NCI-H1417 treated with DMSO at 0.1 percent for 48 hours (cell line): ENCODE measurements at regions not wholly inside any gene's neighbourhood (a gene's known extent, or its start where the extent isn't known, plus 50 kb on each side); places are given as distances from the start of the nearest gene placed in this dataset.

Experiments
- DNase-seq: peaks from one replicate; lab custom pipeline; 2025; lab: John Stamatoyannopoulos, UW

DNA sequence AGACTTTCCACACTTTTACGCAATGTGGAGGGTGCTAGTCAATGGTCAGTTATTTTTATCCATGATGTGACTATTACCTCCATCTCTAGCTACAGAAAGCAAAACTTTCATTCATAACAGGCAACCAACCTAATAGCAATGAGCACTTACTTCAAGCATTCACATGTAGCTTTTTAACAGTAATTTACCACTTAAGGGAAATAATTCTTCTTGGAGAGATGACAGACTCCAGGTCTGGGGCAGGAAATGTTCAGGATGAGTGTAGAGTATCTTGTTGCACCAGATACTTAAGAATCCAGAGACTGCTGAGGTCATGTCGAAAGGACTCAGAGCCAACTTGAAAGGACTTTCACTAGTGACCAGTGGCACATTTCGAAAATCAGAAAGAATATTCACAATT lies 347.6 kb downstream of the CHRM3 start:
- DNase-seq, result no peak

DNA sequence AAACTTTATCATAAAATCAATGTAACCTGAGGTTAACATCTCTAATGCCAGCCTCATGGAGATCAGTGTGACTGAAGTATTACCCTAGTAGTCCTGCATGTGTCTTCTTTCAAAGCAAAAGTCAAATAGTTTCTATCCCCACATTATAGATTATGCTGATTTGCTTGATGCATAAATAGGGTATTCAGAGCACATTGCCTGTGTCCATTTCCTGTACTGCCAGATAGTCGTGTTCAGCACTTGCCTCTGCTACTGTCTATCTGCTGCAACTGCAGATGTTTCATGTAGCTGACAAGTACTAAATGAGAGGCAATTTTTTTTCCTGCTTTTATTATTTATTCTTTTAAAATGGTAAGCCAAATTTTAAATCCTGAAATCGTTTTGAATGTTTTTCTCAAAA lies 348.7 kb downstream of the CHRM3 start:
- no peak for DNase-seq

- DNase-seq, result no peak
Measured at GRCh38 chr1:239736479-239736878, 350.1 kb downstream of the CHRM3 start.

DNA sequence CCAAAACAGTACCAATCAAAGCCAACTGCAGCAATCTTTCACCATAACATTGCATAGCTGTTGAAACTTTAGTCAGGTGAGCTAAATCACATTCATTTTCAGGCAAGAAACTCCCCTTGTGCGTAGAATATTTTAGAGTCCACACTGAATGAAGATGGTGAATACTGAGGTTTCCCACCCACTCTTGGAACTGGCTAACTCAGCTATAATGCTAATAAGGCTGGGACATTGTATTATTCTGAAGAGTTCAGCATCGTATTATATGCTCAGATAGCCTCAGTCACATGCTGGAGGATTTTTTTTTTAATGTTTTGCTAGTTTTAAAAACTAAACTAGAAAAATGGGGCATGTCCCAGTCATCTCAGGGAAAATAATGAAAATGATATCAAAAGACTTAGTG lies 352.3 kb upstream of the FMN2 start:
- no peak for DNase-seq

- no peak for DNase-seq
Measured at GRCh38 chr1:239739919-239740318, 351.8 kb upstream of the FMN2 start.

DNA sequence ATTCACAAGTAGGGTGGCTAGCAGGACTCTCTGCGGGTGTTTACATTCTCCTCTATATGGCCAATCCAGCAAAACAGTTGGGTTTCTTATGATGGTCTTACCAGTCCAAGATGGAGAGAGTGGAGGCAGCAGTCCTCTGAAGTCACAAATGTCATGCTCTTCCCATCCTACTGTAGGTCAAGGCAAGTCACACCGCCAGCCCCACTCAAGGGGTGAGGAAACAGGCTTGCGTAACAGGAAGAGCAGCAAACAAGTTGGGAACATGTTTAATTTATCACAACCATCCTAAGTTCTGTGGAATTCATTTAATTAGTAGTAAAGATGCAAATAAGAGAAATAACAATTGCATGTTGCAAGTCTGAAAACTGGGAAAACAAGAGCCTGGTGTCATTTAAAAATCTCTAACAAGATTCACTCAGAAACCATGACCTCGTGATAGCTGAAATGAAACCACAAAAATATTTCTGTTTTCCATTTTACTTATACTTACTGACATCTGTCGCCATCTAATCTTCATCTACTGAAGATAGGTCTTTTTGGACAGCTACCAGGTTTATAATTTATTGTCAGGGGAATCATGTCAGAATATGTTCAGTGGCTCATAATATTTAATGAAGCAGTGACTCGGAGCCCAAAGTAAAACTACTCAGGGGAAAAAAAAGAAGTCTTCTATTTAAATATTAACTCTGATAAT lies 349.1 kb upstream of the FMN2 start:
- no peak for DNase-seq

DNA sequence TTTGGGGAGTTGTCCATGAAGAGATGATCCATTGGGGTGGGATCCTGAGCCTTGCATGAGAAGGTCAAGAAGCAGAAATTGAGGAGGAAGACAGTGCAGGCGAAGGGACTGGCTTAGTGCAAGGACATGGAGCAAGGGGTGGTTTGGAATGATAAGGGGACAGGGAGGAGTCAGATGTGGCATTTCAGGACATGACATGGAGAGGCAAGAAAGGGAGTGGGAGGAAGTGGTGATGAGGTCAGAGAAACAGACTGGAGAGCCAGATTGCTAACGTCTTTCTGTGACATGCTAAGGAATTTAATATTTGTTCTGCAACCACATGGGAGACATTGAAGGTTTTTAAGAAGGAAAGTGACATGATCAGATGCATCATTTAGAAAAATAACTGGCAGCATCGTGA lies 346.8 kb upstream of the FMN2 start:
- no peak for DNase-seq

DNA sequence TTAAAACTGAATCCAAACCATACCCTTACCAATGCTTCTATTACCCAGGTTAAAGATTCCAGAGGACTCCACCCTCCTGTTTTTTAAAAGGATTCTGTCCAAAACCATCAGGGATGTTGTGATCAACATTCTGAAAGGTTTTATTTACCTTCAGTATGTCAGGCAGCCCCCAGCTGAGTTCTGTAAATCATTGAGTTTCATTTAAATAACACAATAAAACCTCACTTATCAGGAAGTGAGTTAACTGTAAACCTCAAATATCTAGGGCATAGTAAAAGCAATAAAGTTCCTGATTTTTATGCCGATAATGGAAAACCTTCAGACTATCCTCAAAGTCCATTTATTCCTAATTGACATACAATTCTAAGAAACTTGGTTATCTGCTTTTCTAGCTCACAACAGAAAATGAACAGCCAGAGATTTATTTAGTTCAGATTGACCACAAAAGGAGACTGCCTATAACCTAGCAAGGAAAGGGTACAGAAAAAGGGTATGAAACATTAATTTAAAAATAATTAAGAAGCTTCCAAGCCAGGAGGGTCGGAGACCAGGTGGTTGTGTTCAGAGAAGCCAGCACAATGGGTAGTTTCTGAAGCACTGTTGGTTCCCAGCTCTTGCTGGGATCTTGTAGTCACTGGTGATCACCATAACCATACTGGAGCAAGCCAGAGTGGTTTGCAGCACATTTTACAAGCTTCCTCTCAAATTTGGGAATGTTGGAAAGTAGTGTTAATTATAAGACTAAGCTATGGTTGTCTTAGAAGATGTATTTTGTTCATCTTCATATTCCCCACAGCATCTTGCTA lies 336.4 kb upstream of the FMN2 start:
- DNase-seq, result no peak

DNA sequence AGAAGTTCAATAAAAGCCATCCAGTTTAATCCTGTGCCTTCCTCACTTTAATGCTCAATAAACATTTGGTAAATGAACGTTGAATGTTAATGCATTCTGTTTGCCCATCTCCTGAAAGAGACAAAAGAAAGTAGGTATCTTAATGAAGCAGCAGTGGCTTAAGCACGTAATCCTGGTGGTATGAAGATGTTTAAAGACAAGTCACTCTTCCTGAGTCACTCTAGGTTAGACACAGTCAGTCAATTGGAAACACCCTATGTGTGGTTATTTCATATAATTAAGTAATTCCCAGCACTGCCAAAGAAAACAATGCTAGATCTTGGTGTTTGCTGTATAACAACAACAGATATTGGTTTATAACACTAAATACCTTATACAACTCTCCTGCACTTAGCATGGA lies 334.0 kb upstream of the FMN2 start:
- no peak for DNase-seq

- no peak for DNase-seq
Measured at GRCh38 chr1:239758756-239759155, 332.9 kb upstream of the FMN2 start.

DNA sequence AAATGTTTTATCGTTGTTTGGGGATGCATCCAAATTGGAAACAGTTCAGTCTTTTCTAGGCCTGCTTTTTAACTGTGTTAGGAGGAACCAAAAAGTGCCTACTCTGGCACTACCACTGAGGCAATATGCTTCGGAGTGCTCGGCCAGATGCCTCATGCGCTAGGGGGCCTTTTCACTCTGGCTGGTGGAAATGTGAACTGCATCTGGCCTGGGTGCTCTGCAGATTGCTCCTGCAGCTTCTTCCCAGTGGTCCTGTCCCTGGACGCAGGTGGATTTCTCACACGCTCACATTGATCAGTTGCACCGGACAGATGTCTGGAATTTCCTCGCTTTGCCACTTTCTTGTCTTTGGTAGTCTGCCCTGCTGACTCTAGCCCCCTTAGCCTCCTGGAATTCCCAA lies 330.2 kb upstream of the FMN2 start:
- DNase-seq, result no peak

DNA sequence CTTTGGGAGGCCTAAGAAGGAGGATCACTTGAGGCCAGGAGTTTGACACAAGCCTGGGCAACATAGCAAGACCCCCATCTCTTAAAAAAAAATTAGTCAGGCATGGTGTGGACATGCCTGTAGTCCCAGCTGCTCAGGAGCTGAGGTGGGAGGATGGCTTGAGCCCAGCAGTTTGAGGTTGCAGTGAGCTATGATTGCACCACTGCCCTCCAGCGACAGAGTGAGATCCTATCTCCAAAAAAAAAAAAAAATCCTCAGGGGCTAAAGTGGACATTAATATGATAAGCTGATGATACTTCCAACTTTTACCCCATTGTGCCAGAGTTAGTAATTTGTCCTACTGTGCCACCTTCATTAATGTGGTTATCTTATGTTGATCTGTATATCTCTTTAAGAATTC lies 327.8 kb upstream of the FMN2 start:
- no peak for DNase-seq

GRCh38 chr1:239764546-239764945 lies 327.1 kb upstream of the FMN2 start:
- DNase-seq, result no peak

DNA sequence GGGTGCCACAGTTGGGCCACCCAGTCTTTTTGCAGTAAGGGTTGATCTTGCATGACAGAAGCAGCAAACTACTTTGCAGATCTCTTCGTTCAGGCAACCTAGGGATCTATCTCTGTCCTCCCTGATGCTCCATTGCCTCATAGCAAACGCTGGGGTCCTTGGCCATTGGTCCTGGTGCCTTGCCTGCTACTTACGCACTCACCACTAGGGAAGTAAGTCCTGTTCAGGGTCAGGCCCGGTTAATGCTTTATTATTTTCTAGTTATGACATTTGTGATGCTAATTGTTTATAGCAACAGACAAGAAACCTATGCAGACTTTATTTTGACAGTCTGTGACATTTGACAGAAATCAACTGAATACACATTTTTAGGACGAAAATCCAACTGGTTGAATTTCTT lies 326.5 kb upstream of the FMN2 start:
- DNase-seq, result no peak

DNA sequence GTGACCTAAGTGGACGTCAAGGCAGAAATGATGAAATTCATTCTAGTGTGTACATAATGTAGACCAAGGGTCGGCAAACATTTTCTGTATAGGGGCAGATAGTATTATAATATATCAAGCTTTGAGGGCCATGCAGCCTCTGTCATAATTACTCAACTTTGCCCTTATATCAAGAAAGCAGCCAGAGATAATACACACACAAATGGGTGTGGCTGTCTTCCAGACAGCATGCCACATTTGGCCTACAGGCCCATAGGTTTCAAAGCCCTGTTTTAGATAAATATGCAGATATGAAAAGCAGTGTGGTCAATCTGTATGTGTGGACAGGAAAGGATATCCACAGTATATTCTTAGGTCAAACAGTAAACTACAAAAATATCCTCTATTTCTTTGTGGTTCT lies 320.1 kb upstream of the FMN2 start:
- no peak for DNase-seq

DNA sequence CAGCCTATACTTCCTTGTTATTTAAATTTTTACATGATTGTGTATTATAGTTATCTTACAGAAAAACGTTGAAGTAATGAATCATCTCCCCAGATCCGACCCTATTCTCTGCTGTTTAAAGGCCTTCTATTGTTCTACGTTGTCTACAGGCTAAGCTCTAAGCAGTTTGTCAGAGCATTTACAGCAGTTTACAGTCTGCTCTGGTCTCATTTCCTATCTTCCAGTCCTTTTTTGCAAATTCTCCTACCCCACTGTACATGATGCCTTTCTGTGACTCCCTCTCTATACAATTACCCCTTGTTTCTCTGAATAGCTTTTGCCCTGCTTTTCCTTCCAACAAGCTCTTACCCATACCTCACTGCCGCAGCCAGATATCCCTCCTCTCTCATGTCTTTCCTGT lies 319.2 kb upstream of the FMN2 start:
- DNase-seq, result no peak

DNA sequence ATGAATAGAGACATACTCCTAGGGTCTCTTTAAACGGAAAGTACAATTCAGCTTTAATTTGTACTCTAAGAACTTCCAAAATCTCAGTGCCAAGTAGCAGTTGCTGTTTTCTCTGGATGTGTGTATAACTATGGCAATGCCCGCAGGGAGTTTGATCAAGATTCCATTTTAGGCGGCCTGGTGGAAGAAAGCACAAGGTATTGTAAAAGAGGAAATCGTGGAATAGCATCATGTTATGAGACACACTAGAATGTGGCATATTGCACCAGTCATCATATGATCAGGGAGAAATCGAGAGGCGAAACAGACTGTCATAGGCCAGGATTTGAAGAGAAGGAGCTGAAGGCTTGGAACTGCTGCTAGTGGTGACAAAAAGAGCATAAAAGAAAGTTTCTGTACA lies 316.2 kb upstream of the FMN2 start:
- DNase-seq, result no peak

DNA sequence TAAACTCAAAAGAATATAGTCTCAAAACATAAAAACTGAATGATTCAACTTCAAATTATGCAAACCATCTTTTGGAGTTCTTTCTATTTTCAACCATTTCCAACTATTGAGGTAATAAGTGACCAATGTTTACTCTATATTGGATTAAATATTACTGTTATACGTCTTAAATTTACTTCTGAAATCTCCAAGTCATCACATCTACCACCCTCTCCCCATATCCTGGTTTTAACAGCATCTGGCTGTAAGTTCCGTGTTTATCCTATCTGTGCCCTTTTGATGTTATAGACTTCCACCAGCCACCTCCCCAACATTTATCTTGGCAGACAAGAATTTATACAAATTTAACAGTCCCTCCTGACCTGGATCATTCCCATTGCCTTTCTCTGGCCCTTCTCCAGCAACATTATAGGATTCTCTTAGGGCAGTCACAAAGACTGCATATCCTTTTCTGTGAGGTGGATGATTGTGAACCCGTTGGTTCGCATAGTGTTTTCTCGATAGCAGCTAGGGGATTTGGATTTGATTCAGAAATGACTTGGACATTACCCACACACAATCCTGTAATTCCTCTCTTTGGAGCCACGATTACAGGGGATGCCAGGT lies 313.4 kb upstream of the FMN2 start:
- DNase-seq, result no peak

GRCh38 chr1:239779962-239780361 lies 311.7 kb upstream of the FMN2 start:
- no peak for DNase-seq

- DNase-seq, result no peak
Measured at GRCh38 chr1:239784896-239785295, 306.8 kb upstream of the FMN2 start.

DNA sequence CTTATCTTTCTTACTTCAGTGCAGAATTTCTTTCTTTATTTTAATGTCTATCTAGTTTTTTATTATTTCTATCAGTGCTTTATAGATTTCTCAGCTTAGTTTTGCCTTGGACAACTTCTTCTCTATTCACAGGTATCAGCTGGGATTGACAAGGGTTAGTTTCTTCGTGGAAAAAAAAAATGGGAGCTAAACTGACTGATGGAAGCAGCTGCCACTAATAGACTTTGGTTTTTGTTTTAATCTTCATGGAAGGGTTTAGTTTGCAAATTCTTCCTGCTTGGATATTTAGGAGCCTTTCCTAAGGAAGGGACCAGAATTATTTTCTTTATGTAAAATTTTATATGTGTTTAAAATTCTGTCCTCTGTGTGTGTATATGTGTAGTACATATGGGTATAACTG lies 306.1 kb upstream of the FMN2 start:
- no peak for DNase-seq

GRCh38 chr1:239786464-239786863 lies 305.2 kb upstream of the FMN2 start:
- no peak for DNase-seq

DNA sequence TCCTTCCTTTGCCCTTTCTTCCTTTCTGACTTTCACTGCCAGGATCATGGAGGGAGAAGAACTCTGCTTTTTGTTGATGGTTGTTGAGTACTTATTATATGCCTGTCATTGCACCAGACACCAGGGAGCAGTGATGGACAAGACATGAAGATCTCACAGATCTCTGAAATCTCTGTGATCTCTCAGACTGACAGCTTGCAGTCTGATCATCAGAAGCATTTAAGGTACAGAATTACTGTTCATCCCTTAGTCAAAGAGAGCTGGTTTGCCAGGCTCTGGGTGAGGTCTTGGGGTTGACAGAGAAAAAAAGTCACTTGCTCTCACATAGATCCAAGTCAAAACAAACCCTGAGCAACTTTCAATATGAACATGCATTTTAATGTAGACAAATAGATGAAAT lies 299.5 kb upstream of the FMN2 start:
- DNase-seq, result no peak
